GM18519 (cell line): ENCODE measurements at regions not wholly inside any gene's neighbourhood (a gene's known extent, or its start where the extent isn't known, plus 50 kb on each side); places are given as distances from the start of the nearest gene placed in this dataset.

Source experiments
- ATAC-seq: cut with Tn5 transposase; IDR thresholded peaks from one replicate; pipeline ENCODE4 v1.9.1; 2021; ENCODE audit warnings: mild to moderate bottlenecking, moderate library complexity; ENCODE audit not compliant: unreplicated experiment, low FRiP score

- ATAC-seq: no peak
Observed at GRCh38 chr17:55585629-55586028, 74.4 kb upstream of the SMIM36 start.

DNA sequence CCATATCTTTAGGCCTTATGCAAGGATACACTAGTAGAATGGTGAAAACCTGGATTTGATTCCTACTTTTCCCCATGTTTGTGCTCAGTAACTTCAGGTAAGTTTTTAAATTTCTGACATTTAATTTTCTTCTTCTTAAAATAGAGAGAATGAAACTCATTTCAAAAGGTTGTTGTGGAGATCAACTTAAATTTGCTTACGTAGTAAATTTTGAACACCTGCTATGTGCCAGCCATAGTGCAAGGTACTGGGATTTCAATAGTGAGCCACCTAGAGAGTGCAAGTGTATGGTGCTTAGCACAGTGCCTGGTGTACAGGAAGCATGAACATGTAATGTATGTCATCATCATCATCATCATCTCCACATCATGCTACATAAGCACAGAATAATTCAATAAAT, 73.6 kb upstream of the SMIM36 start:
- no peak for ATAC-seq

- no peak for ATAC-seq
Observed at GRCh38 chr17:55584055-55584685, 72.9 kb upstream of the SMIM36 start.

DNA sequence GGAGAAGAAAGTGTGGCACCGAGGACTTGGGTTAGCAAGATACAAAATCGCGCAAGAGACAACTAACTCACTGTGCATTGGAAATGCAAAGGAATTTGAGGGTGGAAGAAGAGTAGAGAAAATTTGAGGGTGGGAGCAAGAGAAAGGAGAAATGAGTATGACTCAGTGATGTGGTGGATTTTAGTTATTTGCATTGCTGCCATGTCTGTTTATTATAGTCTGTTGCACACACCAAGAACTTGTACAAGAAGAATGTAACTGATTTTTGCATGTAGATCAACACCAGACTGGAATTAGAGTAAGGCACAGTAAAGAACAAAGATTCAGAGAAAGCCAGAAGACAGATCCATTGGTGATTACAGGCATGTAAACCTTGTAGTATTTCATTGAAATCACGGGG, 71.6 kb upstream of the SMIM36 start:
- ATAC-seq: no peak

GRCh38 chr17:55580596-55581133, 69.4 kb upstream of the SMIM36 start:
- ATAC-seq: peak; percentile 59

GRCh38 chr17:55577687-55578086, 66.4 kb upstream of the SMIM36 start:
- ATAC-seq: no peak

GRCh38 chr17:55576996-55577586, 65.8 kb upstream of the SMIM36 start:
- peak; percentile 67 for ATAC-seq

- no peak for ATAC-seq
Observed at GRCh38 chr17:55576237-55576995, 65.2 kb upstream of the SMIM36 start.

DNA sequence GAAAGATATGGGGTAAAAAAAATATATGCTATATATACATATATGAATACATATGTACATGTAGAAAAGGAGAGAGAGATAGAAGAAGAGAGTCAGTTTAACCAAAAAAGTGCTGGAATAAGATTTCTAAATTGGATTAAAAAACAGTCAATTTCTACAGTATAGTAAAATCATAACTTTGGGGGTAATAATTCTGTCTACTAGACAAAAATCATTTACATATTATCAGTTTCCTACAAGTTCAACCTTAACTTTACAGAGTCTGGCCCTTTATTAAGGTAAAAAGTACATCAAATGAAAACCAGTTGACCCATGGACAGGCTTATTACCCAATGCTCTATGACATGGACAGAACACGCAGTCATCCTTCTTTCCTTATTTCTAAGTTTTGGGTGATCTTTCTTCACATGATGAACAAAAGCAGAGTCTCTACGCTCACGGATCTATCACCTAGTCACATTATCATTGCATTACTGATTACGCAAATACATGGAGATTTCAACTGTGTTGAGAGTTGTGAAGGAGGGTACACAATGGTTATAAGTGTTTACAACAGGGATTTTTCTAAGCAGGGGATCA, 63.9 kb upstream of the SMIM36 start:
- no peak for ATAC-seq

- no peak for ATAC-seq
Observed at GRCh38 chr17:55572599-55572998, 61.3 kb upstream of the SMIM36 start.

DNA sequence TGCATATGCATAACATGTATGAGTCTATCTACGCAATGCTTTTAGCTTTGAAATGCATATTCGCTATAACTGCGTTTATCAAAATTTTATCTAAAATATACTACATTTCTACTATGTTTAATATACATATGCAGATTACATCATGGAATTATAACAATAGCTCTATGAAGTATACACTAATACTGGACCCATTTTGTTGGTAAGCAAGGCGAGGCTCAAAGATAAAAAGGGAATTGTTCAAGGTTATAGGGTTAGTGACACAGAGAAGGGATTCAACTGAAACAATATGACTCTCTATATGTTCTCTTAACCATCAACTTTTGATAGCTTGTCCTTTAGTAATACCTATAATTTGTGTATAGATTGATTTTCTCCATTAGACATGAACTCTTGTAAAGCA, 60.9 kb upstream of the SMIM36 start:
- ATAC-seq: no peak

DNA sequence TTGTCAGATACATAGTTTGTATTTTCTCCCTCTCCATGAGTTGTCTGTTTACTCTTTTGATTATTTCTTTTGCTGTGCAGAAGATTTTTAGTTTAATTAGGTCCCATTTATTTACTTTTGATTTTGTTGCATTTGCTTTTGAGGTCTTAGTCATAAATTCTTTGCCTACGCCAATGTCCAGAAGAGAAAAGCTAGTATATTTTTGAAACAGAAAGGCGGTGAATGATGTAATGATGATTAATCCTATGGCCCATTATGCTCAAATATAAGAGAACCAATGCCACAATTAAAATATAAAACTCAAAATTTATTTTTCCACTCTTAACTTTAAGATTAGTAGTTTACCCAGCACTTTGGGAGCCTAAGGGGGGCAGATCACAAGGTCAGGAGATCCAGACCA, 59.8 kb upstream of the SMIM36 start:
- no peak for ATAC-seq

GRCh38 chr17:55570391-55570790, 59.1 kb upstream of the SMIM36 start:
- ATAC-seq: no peak

- ATAC-seq: no peak
Observed at GRCh38 chr17:55567240-55568214, 56.3 kb upstream of the SMIM36 start.

DNA sequence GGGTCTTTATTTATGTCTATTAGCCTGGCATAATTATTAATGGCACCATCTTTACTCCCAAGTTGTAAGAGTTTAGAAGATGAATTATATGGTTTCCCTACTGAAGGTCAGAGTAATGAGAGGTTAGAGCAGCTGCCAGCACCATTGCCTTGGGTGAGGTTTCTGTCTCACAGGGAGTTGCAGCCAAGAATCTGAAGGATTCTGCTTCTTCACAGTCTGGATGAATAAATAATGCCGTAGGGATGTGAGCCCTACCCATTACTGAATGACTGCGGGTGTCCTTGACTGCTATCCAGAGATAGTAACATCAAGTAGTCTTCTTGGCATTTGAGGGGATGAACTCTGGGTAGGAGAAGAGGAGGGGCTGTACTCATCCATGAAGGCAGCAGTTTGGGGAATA, 52.8 kb upstream of the SMIM36 start:
- ATAC-seq: no peak

- no peak for ATAC-seq
Observed at GRCh38 chr17:55563363-55563762, 52.1 kb upstream of the SMIM36 start.

GRCh38 chr17:55561973-55562495, 50.8 kb upstream of the SMIM36 start:
- ATAC-seq: no peak

DNA sequence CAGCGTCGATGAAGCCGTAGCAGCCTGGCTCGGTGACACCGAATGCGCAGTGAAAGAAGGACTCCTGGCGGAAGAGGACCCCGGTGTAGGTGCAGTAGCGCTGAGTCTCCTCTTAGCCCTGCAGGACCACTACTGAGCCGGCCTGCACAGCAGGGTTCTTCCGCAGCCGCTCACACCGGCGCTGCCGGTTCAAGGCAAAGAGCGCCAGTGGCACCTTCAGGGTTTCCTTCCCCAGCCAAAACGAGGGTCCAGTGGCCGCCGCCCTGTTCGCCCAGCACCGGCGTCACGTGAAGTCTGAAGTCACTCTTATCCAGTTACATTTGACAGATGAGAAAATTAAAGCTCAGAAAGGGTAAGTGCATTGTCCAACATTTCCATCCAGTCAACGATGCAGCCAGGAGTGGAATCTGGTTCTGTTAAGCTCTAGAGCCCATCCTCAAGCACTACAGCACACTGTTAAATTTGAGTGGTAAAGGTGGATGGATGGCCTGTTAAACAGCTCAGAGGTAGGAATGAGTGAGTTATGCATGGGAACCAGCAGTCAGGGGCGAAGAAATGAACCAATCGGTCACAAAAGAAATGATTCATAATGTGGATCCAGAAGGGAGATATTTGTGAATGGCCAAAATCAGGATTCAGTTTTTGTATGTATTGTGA, 50.2 kb upstream of the SMIM36 start:
- no peak for ATAC-seq
